ENCODE measurements at regions not wholly inside any gene's neighbourhood (a gene's known extent, or its start where the extent isn't known, plus 50 kb on each side); places are given as distances from the start of the nearest gene placed in this dataset.

- TF ChIP-seq POLR2AphosphoS5 (IDR thresholded peaks at IDR 0.05) (no peak), CTCF (IDR thresholded peaks at IDR 0.05) (no peak)
These were observed 143.4 kb downstream of the MACROH2A1 start for GRCh38 chr5:135255461-135256178.
